Endothelial cell of umbilical vein (primary cell): ENCODE measurements at regions not wholly inside any gene's neighbourhood (a gene's known extent, or its start where the extent isn't known, plus 50 kb on each side); places are given as distances from the start of the nearest gene placed in this dataset.

Source experiments
- BruUV-seq: library from RNA; stranded (reverse); fragments of 400-500 nt; replicated peaks from 2 replicates; lab custom pipeline; 2021; lab: Mats Ljungman, UMichigan
- CTCF ChIA-PET: fragments of 300-600, 350-600 bp; sonication (Branson Sonifier 250); formaldehyde crosslinking; loops from one replicate; lab custom pipeline; 2021; ENCODE audit warnings: antibody characterized with exemption, inconsistent platforms; lab: Charles Lee
- POLR2A ChIA-PET: fragments of 300-600, 350-600 bp; sonication (Branson Sonifier 250); formaldehyde crosslinking; loops from one replicate; lab custom pipeline; 2021; ENCODE audit warnings: antibody characterized with exemption, inconsistent platforms; lab: Charles Lee
- DNase-seq: peaks from one replicate; pipeline ENCODE4 v3.0.0-alpha.2; 2011; ENCODE audit warnings: low read depth, low spot score
- FAIRE-seq: peaks from 2 replicates; lab custom pipeline; 2011; peaks lifted over from hg19 to GRCh38; lab: Jason Lieb, UNC
- H2AFZ ChIP-seq: 2 replicates; pipeline ENCODE4 v1.6.0; 2012; ENCODE audit warnings: low read depth, low read length, control low read depth, inconsistent platforms
- H3K27ac ChIP-seq: 2 replicates; pipeline ENCODE4 v1.5.1; 2011; ENCODE audit warnings: low read depth, mild to moderate bottlenecking, control low read depth, low read length, moderate library complexity; ENCODE audit not compliant: insufficient read depth
- H3K27me3 ChIP-seq, 2 experiments: 2 replicates each; pipeline versions ENCODE4 v1.6.0 to v1.6.1; 2011; ENCODE audit warnings: low read length in 2 of 2, mixed read lengths in 1 of 2; ENCODE audit not compliant: control insufficient read depth in 2 of 2, insufficient read depth in 2 of 2
- H3K36me3 ChIP-seq, 2 experiments: 2 replicates in 1 of 2; 3 replicates in 1 of 2; pipeline ENCODE4 v1.5.1; 2011; ENCODE audit warnings: low read length in 2 of 2, mild to moderate bottlenecking in 1 of 2, moderate library complexity in 1 of 2; ENCODE audit not compliant: control insufficient read depth in 2 of 2, insufficient read depth in 2 of 2; ENCODE audit errors: extremely low read depth in 1 of 2
- H3K4me1 ChIP-seq: 3 replicates; pipeline ENCODE4 v1.5.1; 2011; ENCODE audit warnings: mild to moderate bottlenecking, low read length; ENCODE audit not compliant: control insufficient read depth, insufficient read depth; ENCODE audit errors: extremely low read depth
- H3K4me2 ChIP-seq: 2 replicates; pipeline ENCODE4 v1.6.1; 2011; ENCODE audit warnings: low read length, control low read depth, mixed read lengths; ENCODE audit not compliant: insufficient read depth
- H3K4me3 ChIP-seq, 3 experiments: fragments of 200-600 bp in 1 of 3; sonication (generic), shearing (Covaris generic) in 1 of 3; replicated peaks in 1 of 3; 2 replicates each; pipeline ENCODE4 v1.5.1; 2011 to 2016; ENCODE audit warnings: control low read depth in 3 of 3, low read length in 3 of 3, mild to moderate bottlenecking in 2 of 3, inconsistent platforms in 1 of 3, low read depth in 1 of 3, moderate library complexity in 1 of 3; ENCODE audit not compliant: insufficient read depth in 1 of 3
- H3K79me2 ChIP-seq: 2 replicates; pipeline ENCODE4 v1.6.0; 2012; ENCODE audit warnings: low read length, inconsistent platforms; ENCODE audit not compliant: control insufficient read depth, insufficient read depth
- H3K9ac ChIP-seq: replicated peaks from 2 replicates; pipeline ENCODE3; 2011; ENCODE audit warnings: low read length, control low read depth; ENCODE audit not compliant: insufficient read depth; ENCODE audit errors: extremely low read depth
- H3K9me1 ChIP-seq: replicated peaks from 3 replicates; pipeline ENCODE4 v1.6.0; 2011; ENCODE audit warnings: mild to moderate bottlenecking, low read length; ENCODE audit not compliant: control insufficient read depth, insufficient read depth; ENCODE audit errors: extremely low read depth
- H3K9me3 ChIP-seq: replicated peaks from 2 replicates; pipeline ENCODE4 v1.5.1; 2012; ENCODE audit warnings: low read length, inconsistent platforms; ENCODE audit not compliant: control insufficient read depth, insufficient read depth
- H4K20me1 ChIP-seq: replicated peaks from 2 replicates; pipeline ENCODE3; 2011; ENCODE audit warnings: mild to moderate bottlenecking, low read length; ENCODE audit not compliant: control insufficient read depth, insufficient read depth; ENCODE audit errors: extremely low read depth
- CTCF ChIP-seq, 2 donors: IDR thresholded peaks; 1 replicate in 1 of 2; 2 replicates in 1 of 2; pipeline ENCODE4 v1.5.1; 2011; ENCODE audit warnings: low read length in 2 of 2, mild to moderate bottlenecking in 2 of 2, moderate library complexity in 2 of 2, control low read depth in 1 of 2, inconsistent platforms in 1 of 2, low read depth in 1 of 2; ENCODE audit not compliant: insufficient read depth in 1 of 2; ENCODE audit errors: extremely low read depth in 1 of 2
- EZH2 ChIP-seq: IDR thresholded peaks from 2 replicates; pipeline ENCODE4 v1.6.1; 2012; ENCODE audit warnings: borderline replicate concordance, low read depth, mild to moderate bottlenecking, moderate library complexity, low read length, inconsistent platforms; ENCODE audit not compliant: severe bottlenecking
- FOS ChIP-seq: IDR thresholded peaks from 2 replicates; pipeline ENCODE4 v1.6.1; 2011; ENCODE audit warnings: mild to moderate bottlenecking, low read length, moderate library complexity, borderline replicate concordance; ENCODE audit not compliant: insufficient read depth
- GATA2 ChIP-seq: IDR thresholded peaks from 2 replicates; pipeline ENCODE4 v1.7.0; 2011; ENCODE audit warnings: low read depth, mild to moderate bottlenecking, moderate library complexity, mixed read lengths, low read length; ENCODE audit not compliant: insufficient read length, insufficient read depth
- JUN ChIP-seq: IDR thresholded peaks from 2 replicates; pipeline ENCODE4 v1.6.1; 2011; ENCODE audit warnings: borderline replicate concordance, low read depth; ENCODE audit not compliant: insufficient read length, insufficient read depth
- MAX ChIP-seq: IDR thresholded peaks from 2 replicates; pipeline ENCODE4 v1.6.1; 2011; ENCODE audit not compliant: insufficient read depth, insufficient read length
- MYC ChIP-seq: IDR thresholded peaks from one replicate; pipeline ENCODE4 v1.6.1; 2011; ENCODE audit warnings: mild to moderate bottlenecking, low read depth, low read length
- POLR2A ChIP-seq: IDR thresholded peaks from 2 replicates; pipeline ENCODE4 v1.6.1; 2012; ENCODE audit warnings: low read depth, mild to moderate bottlenecking, control low read depth, low read length
- POLR2AphosphoS5 ChIP-seq: IDR thresholded peaks from 2 replicates; pipeline ENCODE4 v1.6.1; 2012; ENCODE audit warnings: low read depth, mild to moderate bottlenecking, control low read depth, low read length, moderate library complexity; ENCODE audit not compliant: insufficient read depth
- dilution Hi-C: fragments of 300-500 bp; cut with MboI; formaldehyde crosslinking; loops from one replicate; pipeline ENCODE4 v1.15.0; 2019; ENCODE audit warnings: low sequenced_read_pairs; ENCODE audit not compliant: extremely low pct_ligation_motif_present
- intact Hi-C: fragments of 100-400 bp; cut with micrococcal nuclease; formaldehyde crosslinking; loops from one replicate; pipeline ENCODE4 v1.10.0; 2022

GRCh38 chr13:44193731-44194130 lies 179.9 kb upstream of the SERP2 start:
- no peak for FAIRE-seq
- CTCF ChIA-PET, result no interaction called here

More at GRCh38 chr13:44193731-44194130, 179.9 kb upstream of the SERP2 start:
- no peaks in the 10 kb centered on the region for H3K9me1 ChIP-seq
- no peak overlapping the region for H3K9ac ChIP-seq
- H3K4me1 ChIP-seq, result no peaks in the 10 kb centered on the region
- H2AFZ ChIP-seq, result no peak overlapping the region
- POLR2A ChIA-PET, result no interaction called here
- DNase-seq, result no peak
- no peak overlapping the region for H3K27ac ChIP-seq
- no peaks in the 10 kb centered on the region for H3K79me2 ChIP-seq
- H3K4me3 ChIP-seq, result no peak overlapping the region
- H3K36me3 ChIP-seq, result no peaks in the 10 kb centered on the region
- no peak overlapping the region for H3K4me2 ChIP-seq
- no peak for TF ChIP-seq GATA2
- TF ChIP-seq POLR2A, result no peak
- no peak for TF ChIP-seq CTCF (IDR thresholded peaks at IDR 0.05; ENCODE audit: extremely low read depth in 1 of 2, insufficient read depth in 1 of 2, low read depth in 1 of 2, low read length in 2 of 2)
- TF ChIP-seq MAX, result no peak
- TF ChIP-seq POLR2AphosphoS5, result no peak
- TF ChIP-seq FOS, result no peak
- no peak for TF ChIP-seq MYC
- TF ChIP-seq JUN, result no peak
- no peak for TF ChIP-seq EZH2
- dilution Hi-C loops (no loop called here), intact Hi-C loops (loop anchor here (5.0 kb wide), 1 partner anchor 169 kb away; no protein-coding TSS in a partner anchor)
- H3K27me3 ChIP-seq, result no peaks in the 10 kb centered on the region
- BruUV-seq, result no TSS peak
- H4K20me1 ChIP-seq, result no peaks in the 10 kb centered on the region
- H3K9me3 ChIP-seq, result no peaks in the 10 kb centered on the region
